ENCODE measurements at regions not wholly inside any gene's neighbourhood (a gene's known extent, or its start where the extent isn't known, plus 50 kb on each side); places are given as distances from the start of the nearest gene placed in this dataset.

DNA sequence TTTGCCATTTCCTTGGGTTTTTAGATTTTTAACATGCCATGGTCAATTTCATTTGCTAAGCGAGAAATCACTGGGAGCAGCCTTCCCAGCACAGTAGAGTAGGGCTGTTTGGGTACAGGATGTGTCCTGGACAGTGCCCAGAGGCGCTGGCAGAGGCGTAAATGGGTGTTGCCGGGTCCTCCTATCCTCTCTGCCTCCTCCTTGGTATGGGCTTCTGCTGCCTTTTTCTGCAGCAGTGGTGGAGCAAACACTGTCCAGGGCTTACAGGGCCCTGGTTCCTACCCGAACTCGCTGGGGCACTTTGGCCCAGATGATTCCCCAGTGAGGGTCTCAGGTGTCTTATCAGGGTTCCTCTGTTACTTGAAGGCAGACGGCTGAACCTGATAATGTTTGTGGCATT is 298.3 kb downstream of the RPS24 start:
- Histone ChIP-seq H3K9me3 (ENCODE audit: low read length) (no peaks in the 10 kb centered on the region), H3K4me3 (ENCODE audit: low read depth in 1 of 2, low read length in 2 of 2) (no peak overlapping the region), H3K27ac (ENCODE audit: low read depth, low read length) (peak overlapping the region; percentile 50), H3K36me3 (ENCODE audit: insufficient read depth, low read length) (no peaks in the 10 kb centered on the region), H3K9ac (ENCODE audit: low read length) (no peak overlapping the region), H3K4me1 (ENCODE audit: insufficient read depth, low read length) (peaks cover 39% of the 10 kb centered on the region), H3K27me3 (ENCODE audit: control insufficient read depth in 1 of 2, insufficient read depth in 2 of 2, low read length in 2 of 2) (no peaks in the 10 kb centered on the region)

DNA sequence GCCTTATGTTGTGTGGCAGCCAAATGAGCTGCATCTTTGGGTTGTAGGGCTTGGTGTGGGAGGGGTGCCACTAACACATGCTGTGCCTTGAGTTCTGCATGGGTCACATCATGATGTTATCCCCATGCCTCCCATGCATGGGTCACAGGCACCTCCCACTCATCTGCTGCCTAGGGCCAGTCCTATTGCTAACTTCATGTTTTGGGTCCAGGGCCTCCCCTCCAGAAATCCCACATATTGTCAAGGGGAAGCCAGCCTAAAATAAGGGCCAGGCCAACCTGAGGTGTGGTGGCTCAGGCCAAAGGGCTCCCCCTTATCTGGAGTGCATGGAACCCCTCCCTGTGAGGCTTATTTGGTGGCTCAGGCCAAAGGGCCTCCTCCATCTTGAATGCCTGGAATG is 299.0 kb downstream of the RPS24 start:
- Histone ChIP-seq H3K4me1 (ENCODE audit: insufficient read depth, low read length) (peaks cover 39% of the 10 kb centered on the region), H3K27me3 (ENCODE audit: control insufficient read depth in 1 of 2, insufficient read depth in 2 of 2, low read length in 2 of 2) (no peaks in the 10 kb centered on the region), H3K9ac (ENCODE audit: low read length) (no peak overlapping the region), H3K4me3 (ENCODE audit: low read depth in 1 of 2, low read length in 2 of 2) (no peak overlapping the region), H3K9me3 (ENCODE audit: low read length) (no peaks in the 10 kb centered on the region), H3K27ac (ENCODE audit: low read depth, low read length) (peak overlapping the region; percentile 50), H3K36me3 (ENCODE audit: insufficient read depth, low read length) (no peaks in the 10 kb centered on the region)

DNA sequence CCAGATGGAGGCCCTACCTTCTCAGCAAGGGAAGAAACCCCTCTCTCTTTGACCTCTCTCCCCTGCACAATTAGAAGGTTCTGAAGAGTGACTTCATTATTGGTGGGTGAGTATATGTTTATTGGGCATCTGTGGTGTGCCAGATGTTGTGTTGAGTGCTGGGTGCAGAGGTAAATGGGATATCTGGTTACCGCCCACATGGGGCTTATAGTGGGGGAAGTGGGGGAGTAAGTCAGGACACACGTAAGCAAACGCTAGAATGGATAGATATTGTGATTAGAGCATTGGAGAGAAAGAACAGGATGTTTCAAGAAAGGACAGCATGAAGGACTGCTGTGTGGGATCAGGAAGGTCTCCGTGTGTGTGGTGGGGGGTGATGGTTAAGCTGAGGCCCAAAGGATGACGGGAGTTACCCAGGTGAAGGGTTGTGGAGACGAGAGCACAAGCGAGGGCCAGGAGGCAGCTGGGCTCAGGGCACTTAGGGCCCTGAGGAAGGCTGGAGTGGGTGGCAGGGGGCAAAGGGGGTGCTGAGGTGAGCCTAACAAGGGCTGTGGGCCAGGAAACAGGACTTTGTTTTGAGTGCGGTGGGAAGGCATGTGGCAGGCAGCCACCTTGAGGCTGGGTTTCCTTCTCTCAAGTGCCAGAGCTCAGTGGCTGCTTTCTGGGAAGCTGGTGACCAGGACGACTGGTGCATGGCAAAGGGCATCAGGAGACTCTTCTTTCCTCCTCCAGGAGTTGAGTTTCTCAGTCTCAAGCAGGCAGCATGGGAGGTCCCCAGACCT is 299.9 kb downstream of the RPS24 start:
- Histone ChIP-seq H3K36me3 (ENCODE audit: insufficient read depth, low read length) (no peaks in the 10 kb centered on the region), H3K9me3 (ENCODE audit: low read length) (no peaks in the 10 kb centered on the region), H3K27ac (ENCODE audit: low read depth, low read length) (no peak overlapping the region), H3K4me3 (ENCODE audit: low read depth in 1 of 2, low read length in 2 of 2) (no peak overlapping the region), H3K9ac (ENCODE audit: low read length) (no peak overlapping the region), H3K27me3 (ENCODE audit: control insufficient read depth in 1 of 2, insufficient read depth in 2 of 2, low read length in 2 of 2) (no peaks in the 10 kb centered on the region), H3K4me1 (ENCODE audit: insufficient read depth, low read length) (peaks cover 39% of the 10 kb centered on the region)

DNA sequence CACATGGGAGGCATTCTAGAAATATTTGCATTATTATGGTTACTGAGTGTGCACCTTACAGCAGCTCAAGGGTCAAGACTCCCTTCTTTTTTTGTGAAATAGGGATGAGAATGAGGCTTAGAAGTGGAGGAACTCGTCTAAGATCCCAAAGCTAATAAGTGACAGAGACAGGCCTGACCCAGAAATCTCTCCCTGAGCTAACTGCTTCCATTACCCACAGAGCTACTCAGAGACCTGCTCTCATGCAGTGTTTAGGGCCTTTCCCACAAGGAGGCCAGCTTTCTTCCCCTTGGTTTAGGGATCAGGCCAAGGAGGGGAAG is 301.7 kb downstream of the RPS24 start:
- no peak overlapping the region for H3K9ac ChIP-seq (ENCODE audit: low read length)
- H3K4me3 ChIP-seq (ENCODE audit: low read depth in 1 of 2, low read length in 2 of 2), result no peak overlapping the region
- no peaks in the 10 kb centered on the region for H3K36me3 ChIP-seq (ENCODE audit: insufficient read depth, low read length)
- peaks cover 39% of the 10 kb centered on the region for H3K4me1 ChIP-seq (ENCODE audit: insufficient read depth, low read length)
- no peaks in the 10 kb centered on the region for H3K9me3 ChIP-seq (ENCODE audit: low read length)
- H3K27ac ChIP-seq (ENCODE audit: low read depth, low read length), result peak overlapping the region; percentile 49
- no peaks in the 10 kb centered on the region for H3K27me3 ChIP-seq (ENCODE audit: control insufficient read depth in 1 of 2, insufficient read depth in 2 of 2, low read length in 2 of 2)

DNA sequence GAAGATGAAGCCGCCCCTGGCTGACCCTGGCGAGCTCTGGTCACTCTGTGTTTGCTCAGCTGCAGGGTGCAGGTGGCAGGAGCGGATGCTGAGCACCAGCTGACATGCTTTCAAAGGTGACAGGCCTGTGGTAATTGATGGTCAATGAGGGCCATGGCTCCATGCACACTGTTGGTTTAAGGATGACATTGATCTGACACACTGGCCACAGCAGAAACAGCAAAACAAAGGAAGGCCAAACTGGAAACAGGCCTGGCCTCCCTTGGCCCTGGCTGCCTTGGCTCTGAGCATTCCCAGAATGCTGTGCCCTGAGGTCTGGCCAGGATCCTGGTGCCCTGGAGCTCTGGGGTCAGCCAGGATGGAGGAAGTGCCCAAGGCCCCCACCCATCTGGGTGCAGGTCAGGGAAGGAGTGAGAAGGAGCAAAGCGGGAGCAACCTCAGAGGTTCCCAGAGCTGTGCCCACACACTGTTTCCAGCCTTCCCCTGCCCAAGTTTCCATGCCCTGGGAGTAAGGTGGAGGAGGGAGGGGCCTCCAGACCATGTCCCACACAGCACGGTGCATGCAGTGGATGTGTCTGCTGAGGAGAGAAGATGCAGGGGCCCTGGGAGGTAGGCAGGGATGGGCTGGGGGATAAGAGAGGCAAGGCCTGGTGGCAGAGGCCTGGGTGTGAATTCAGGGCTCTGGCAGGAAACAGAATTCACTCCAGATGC is 302.2 kb downstream of the RPS24 start:
- H3K36me3 ChIP-seq (ENCODE audit: insufficient read depth, low read length), result no peaks in the 10 kb centered on the region
- H3K4me1 ChIP-seq (ENCODE audit: insufficient read depth, low read length), result peaks cover 37% of the 10 kb centered on the region
- peak overlapping the region; percentile 49 for H3K27ac ChIP-seq (ENCODE audit: low read depth, low read length)
- no peaks in the 10 kb centered on the region for H3K9me3 ChIP-seq (ENCODE audit: low read length)
- H3K4me3 ChIP-seq (ENCODE audit: low read depth in 1 of 2, low read length in 2 of 2), result no peak overlapping the region
- no peak overlapping the region for H3K9ac ChIP-seq (ENCODE audit: low read length)
- no peaks in the 10 kb centered on the region for H3K27me3 ChIP-seq (ENCODE audit: control insufficient read depth in 1 of 2, insufficient read depth in 2 of 2, low read length in 2 of 2)

DNA sequence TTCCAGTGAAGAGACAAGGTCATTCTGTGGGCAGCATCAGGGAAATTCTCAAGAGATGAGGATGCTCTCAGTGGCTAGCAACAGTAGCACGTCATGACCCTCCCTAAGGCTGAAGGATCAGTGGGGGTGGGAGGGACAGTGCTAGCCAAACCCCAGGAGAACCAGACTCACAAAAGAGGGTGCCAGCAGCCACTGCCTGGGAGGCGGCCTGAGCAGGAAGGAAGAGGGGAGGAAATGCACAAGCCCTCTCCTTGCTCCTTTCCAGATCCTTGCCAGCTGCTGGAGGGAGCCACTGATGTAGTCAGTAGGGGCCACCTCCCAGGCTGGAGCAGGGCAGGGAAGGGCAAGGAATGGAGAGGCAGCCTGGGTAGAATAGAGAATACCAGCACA is 302.7 kb downstream of the RPS24 start:
- H3K9me3 ChIP-seq (ENCODE audit: low read length), result no peaks in the 10 kb centered on the region
- H3K4me3 ChIP-seq (ENCODE audit: low read depth in 1 of 2, low read length in 2 of 2), result no peak overlapping the region
- H3K4me1 ChIP-seq (ENCODE audit: insufficient read depth, low read length), result peaks cover 32% of the 10 kb centered on the region
- H3K36me3 ChIP-seq (ENCODE audit: insufficient read depth, low read length), result no peaks in the 10 kb centered on the region
- H3K27me3 ChIP-seq (ENCODE audit: control insufficient read depth in 1 of 2, insufficient read depth in 2 of 2, low read length in 2 of 2), result no peaks in the 10 kb centered on the region
- H3K9ac ChIP-seq (ENCODE audit: low read length), result no peak overlapping the region
- peak overlapping the region; percentile 42 for H3K27ac ChIP-seq (ENCODE audit: low read depth, low read length)

DNA sequence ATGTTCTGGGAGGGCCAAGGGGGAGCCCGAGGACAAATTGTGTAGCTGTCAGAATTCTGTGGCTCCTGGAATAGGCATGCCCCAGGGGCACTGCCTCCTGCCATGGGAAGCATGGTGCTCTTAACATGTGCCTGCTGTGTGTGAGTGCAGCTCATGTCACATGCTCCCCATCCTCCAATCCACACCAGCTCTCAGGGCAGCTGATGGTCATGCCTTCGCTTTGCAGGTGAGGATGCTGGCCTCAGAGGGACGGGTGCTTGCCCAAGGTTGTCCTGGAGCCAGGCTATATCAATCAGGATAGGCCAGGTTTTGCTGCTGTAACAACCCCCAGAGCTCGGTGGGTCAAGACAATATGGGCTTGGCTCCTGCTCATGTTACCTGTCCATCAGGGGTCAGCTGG is 303.4 kb downstream of the RPS24 start:
- Histone ChIP-seq H3K36me3 (ENCODE audit: insufficient read depth, low read length) (no peaks in the 10 kb centered on the region), H3K9ac (ENCODE audit: low read length) (no peak overlapping the region), H3K27me3 (ENCODE audit: control insufficient read depth in 1 of 2, insufficient read depth in 2 of 2, low read length in 2 of 2) (no peaks in the 10 kb centered on the region), H3K4me1 (ENCODE audit: insufficient read depth, low read length) (peaks cover 25% of the 10 kb centered on the region), H3K9me3 (ENCODE audit: low read length) (no peaks in the 10 kb centered on the region), H3K4me3 (ENCODE audit: low read depth in 1 of 2, low read length in 2 of 2) (no peak overlapping the region), H3K27ac (ENCODE audit: low read depth, low read length) (no peak overlapping the region)

DNA sequence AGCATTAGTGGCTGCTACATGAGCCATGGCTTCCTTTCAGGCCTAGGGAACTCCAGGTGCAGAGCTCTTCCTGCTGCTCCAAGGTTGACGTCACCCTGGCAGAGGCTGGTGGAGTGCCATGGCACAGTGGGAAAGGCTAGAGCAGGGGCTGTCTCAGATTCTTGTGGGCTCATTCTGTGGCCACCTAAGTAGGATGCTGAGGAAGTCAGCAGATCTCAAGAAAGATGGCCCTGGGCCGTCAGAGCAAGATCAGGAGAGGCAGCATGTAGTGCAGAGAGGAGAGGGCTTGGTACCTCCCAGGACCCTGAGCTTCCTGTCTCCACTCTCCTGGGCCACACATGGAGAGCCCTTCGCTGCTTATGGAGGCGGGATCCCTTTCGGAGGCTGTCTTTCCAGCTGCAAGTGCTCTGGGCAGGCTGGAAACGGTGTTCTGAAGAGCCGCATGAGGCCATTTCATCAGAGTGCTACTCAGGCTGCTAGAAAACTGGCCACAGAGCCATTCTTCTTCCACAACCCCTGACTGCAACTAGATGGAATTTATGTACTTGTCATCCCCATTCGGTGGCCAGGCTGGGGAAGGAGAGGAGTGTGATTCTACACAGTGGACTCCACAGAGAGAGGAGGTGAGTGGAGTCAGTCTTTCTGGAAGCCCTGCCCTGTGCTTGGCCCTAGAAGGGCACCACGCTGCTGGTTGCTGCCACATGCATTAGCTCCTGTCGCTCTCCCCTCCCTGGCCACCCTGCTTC is 304.2 kb downstream of the RPS24 start:
- no peak overlapping the region for H3K4me3 ChIP-seq (ENCODE audit: low read depth in 1 of 2, low read length in 2 of 2)
- no peaks in the 10 kb centered on the region for H3K9me3 ChIP-seq (ENCODE audit: low read length)
- no peak overlapping the region for H3K9ac ChIP-seq (ENCODE audit: low read length)
- H3K36me3 ChIP-seq (ENCODE audit: insufficient read depth, low read length), result no peaks in the 10 kb centered on the region
- H3K27ac ChIP-seq (ENCODE audit: low read depth, low read length), result no peak overlapping the region
- H3K4me1 ChIP-seq (ENCODE audit: insufficient read depth, low read length), result peaks cover 19% of the 10 kb centered on the region
- no peaks in the 10 kb centered on the region for H3K27me3 ChIP-seq (ENCODE audit: control insufficient read depth in 1 of 2, insufficient read depth in 2 of 2, low read length in 2 of 2)

DNA sequence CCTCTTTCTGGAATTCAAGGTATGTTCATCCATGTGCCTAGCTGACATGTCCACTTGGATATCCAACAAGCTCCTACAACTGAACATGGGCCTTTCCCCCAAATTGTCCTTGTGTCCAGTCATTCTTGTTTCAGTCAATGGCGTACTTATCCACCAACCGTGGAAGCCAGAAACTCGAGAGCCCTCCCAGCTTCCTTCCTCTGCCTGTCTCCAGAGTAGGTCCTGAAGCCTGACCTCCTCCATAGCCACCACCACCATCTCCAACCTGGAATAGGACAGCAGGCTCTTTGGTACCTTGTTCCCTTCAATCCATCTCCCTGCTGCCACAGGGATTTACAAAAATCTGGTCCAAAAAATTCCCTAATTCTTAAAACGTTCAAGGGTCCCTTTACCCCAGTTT is 305.1 kb downstream of the RPS24 start:
- H3K27me3 ChIP-seq (ENCODE audit: control insufficient read depth in 1 of 2, insufficient read depth in 2 of 2, low read length in 2 of 2), result no peaks in the 10 kb centered on the region
- no peak overlapping the region for H3K9ac ChIP-seq (ENCODE audit: low read length)
- no peak overlapping the region for H3K4me3 ChIP-seq (ENCODE audit: low read depth in 1 of 2, low read length in 2 of 2)
- no peaks in the 10 kb centered on the region for H3K9me3 ChIP-seq (ENCODE audit: low read length)
- H3K27ac ChIP-seq (ENCODE audit: low read depth, low read length), result no peak overlapping the region
- peaks cover 19% of the 10 kb centered on the region for H3K4me1 ChIP-seq (ENCODE audit: insufficient read depth, low read length)
- H3K36me3 ChIP-seq (ENCODE audit: insufficient read depth, low read length), result no peaks in the 10 kb centered on the region

DNA sequence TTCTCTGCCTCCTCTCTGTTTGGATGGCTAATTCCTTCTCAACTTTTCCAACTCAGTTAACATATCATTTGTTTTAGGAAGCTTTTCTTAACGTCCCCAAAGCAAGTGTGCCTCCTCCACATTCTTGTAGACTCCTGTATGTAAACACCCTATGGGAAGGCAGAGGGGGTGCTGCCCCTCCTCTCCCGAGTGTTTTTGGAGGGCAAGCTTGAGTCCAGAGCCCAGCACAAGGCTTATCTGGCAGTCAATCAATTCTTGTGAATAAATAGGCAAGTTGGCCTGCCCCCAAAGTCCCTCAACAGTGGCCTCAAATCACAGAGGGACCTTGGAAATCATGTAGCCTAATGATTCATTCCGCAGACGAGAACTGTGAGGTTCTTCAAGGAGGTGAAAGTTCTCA is 305.6 kb downstream of the RPS24 start:
- Histone ChIP-seq H3K27ac (ENCODE audit: low read depth, low read length) (no peak overlapping the region), H3K4me3 (ENCODE audit: low read depth in 1 of 2, low read length in 2 of 2) (no peak overlapping the region), H3K36me3 (ENCODE audit: insufficient read depth, low read length) (no peaks in the 10 kb centered on the region), H3K27me3 (ENCODE audit: control insufficient read depth in 1 of 2, insufficient read depth in 2 of 2, low read length in 2 of 2) (no peaks in the 10 kb centered on the region), H3K9me3 (ENCODE audit: low read length) (no peaks in the 10 kb centered on the region), H3K4me1 (ENCODE audit: insufficient read depth, low read length) (peaks cover 19% of the 10 kb centered on the region), H3K9ac (ENCODE audit: low read length) (no peak overlapping the region)

DNA sequence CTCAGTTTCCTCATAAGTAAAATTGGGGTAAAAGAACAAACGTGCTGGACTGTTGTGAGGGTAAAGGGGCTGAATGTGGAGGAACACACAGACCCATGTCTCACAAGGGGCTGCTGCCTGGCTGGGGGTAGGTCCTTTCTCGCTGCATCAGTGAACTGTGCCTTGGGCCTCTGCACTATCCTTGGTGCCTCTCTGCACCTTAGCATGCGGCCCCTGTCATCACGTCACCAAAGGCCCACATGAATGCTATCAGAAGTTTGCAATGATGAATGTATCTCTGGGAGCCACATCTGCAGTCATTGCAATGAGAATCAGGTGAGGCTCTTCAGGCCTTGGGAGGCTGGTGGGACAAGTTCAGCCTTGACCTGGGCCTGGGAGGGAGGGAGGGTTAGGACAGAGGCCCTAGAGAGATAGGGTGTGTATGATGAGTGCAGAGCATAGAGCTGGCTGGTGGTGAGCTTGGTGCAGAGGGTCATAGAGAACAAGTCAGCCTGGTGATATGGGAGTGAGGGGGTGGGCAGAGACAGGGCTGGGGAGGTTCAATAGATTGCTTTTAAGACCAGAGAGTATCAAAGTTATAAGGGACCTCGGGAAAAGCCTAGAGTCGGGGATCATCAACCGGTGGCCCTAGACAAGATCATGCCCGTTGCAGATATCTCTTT is 308.4 kb downstream of the RPS24 start:
- Histone ChIP-seq H3K4me3 (ENCODE audit: low read depth in 1 of 2, low read length in 2 of 2) (no peak overlapping the region), H3K9me3 (ENCODE audit: low read length) (no peaks in the 10 kb centered on the region), H3K4me1 (ENCODE audit: insufficient read depth, low read length) (no peaks in the 10 kb centered on the region), H3K9ac (ENCODE audit: low read length) (no peak overlapping the region), H3K27ac (ENCODE audit: low read depth, low read length) (no peak overlapping the region), H3K27me3 (ENCODE audit: control insufficient read depth in 1 of 2, insufficient read depth in 2 of 2, low read length in 2 of 2) (no peaks in the 10 kb centered on the region), H3K36me3 (ENCODE audit: insufficient read depth, low read length) (no peaks in the 10 kb centered on the region)
